A673 (cell line): ENCODE measurements at regions not wholly inside any gene's neighbourhood (a gene's known extent, or its start where the extent isn't known, plus 50 kb on each side); places are given as distances from the start of the nearest gene placed in this dataset.

Experiments used
- BruUV-seq: library from RNA; stranded (reverse); fragments of 400-500 nt; replicated peaks from 2 replicates; lab custom pipeline; 2021; lab: Mats Ljungman, UMichigan
- CTCF ChIA-PET: fragments of 300-600 bp; sonication (Branson Sonifier 250); formaldehyde crosslinking; loops from one replicate; lab custom pipeline; 2022; ENCODE audit warnings: antibody characterized with exemption; lab: Charles Lee
- POLR2A ChIA-PET: fragments of 300-600 bp; sonication (Branson Sonifier 250); formaldehyde crosslinking; loops from one replicate; lab custom pipeline; 2022; ENCODE audit warnings: antibody characterized with exemption; ENCODE audit not compliant: low non-redundant PET; lab: Charles Lee
- DNase-seq: peaks from one replicate; pipeline ENCODE4 v3.0.0-alpha.2; 2015; ENCODE audit warnings: low spot score
- H3K27ac ChIP-seq: fragments of 200-600 bp; sonication (generic); 2 replicates; pipeline ENCODE4 v1.5.1; 2016; ENCODE audit warnings: mixed run types, low read depth, mild to moderate bottlenecking, mixed read lengths, antibody characterized with exemption, low read length; ENCODE audit not compliant: poor library complexity, severe bottlenecking
- H3K27me3 ChIP-seq: fragments of 200-600 bp; sonication (generic); replicated peaks from 2 replicates; pipeline ENCODE4 v1.6.1; 2017; ENCODE audit warnings: mixed run types, low read depth, mild to moderate bottlenecking, mixed read lengths, antibody characterized with exemption, low read length; ENCODE audit not compliant: insufficient read depth, poor library complexity
- H3K36me3 ChIP-seq: fragments of 200-600 bp; sonication (generic); 2 replicates; pipeline ENCODE4 v1.6.1; 2016; ENCODE audit warnings: mixed run types, mild to moderate bottlenecking, mixed read lengths, antibody characterized with exemption, low read length; ENCODE audit not compliant: insufficient read depth, poor library complexity, severe bottlenecking
- H3K4me1 ChIP-seq: fragments of 200-600 bp; sonication (generic); 2 replicates; pipeline ENCODE4 v1.6.1; 2017; ENCODE audit warnings: mixed run types, mild to moderate bottlenecking, mixed read lengths, antibody characterized with exemption, low read length; ENCODE audit not compliant: insufficient read depth, poor library complexity, severe bottlenecking
- H3K4me3 ChIP-seq: fragments of 200-600 bp; sonication (generic); 2 replicates; pipeline ENCODE4 v1.5.1; 2016; ENCODE audit warnings: low read depth, mixed run types, mild to moderate bottlenecking, mixed read lengths, low read length; ENCODE audit not compliant: poor library complexity, severe bottlenecking
- H3K9me3 ChIP-seq: fragments of 200-600 bp; sonication (generic); 2 replicates; pipeline ENCODE4 v1.6.1; 2016; ENCODE audit warnings: mixed run types, low read depth, mild to moderate bottlenecking, mixed read lengths, antibody characterized with exemption, low read length; ENCODE audit not compliant: poor library complexity, severe bottlenecking
- CTCF ChIP-seq: fragments of 300-800, 200-600 bp; sonication (generic); conservative IDR thresholded peaks from 2 replicates; pipeline ENCODE4 v1.5.1; 2017; ENCODE audit warnings: low read depth, mild to moderate bottlenecking, antibody characterized with exemption, low read length, moderate library complexity, mixed read lengths
- EZH2 ChIP-seq: fragments of 200-600 bp; sonication (generic); IDR thresholded peaks from 2 replicates; pipeline ENCODE4 v1.6.1; 2017; ENCODE audit warnings: borderline replicate concordance, low read depth, mild to moderate bottlenecking, mixed read lengths, antibody characterized with exemption, low read length; ENCODE audit not compliant: poor library complexity, severe bottlenecking
- intact Hi-C: fragments of 100-400 bp; cut with micrococcal nuclease; formaldehyde crosslinking; loops from one replicate; pipeline ENCODE4 v1.10.0; 2022; ENCODE audit not compliant: unreplicated experiment

- Histone ChIP-seq H3K27me3 (no peaks in the 10 kb centered on the region), H3K27ac (no peak overlapping the region), H3K9me3 (no peaks in the 10 kb centered on the region), H3K4me1 (no peaks in the 10 kb centered on the region), H3K4me3 (no peak overlapping the region), H3K36me3 (no peaks in the 10 kb centered on the region)
- no TSS peak for BruUV-seq
- CTCF ChIA-PET, result no interaction called here
- POLR2A ChIA-PET, result no interaction called here
- no peak for DNase-seq
- no peak for TF ChIP-seq EZH2
- no peak for TF ChIP-seq CTCF
- intact Hi-C loops, result no loop called here
These were observed 107.5 kb downstream of the DCLK3 start for GRCh38 chr3:36656873-36657272.

- CTCF ChIA-PET, result no interaction called here
These were observed 111.3 kb downstream of the DCLK3 start for GRCh38 chr3:36653095-36653494.

GRCh38 chr3:36652104-36652503, 112.2 kb downstream of the DCLK3 start:
- CTCF ChIA-PET, result no interaction called here
- Histone ChIP-seq H3K27me3 (no peaks in the 10 kb centered on the region), H3K4me1 (peaks cover 11% of the 10 kb centered on the region), H3K4me3 (no peak overlapping the region), H3K9me3 (no peaks in the 10 kb centered on the region), H3K27ac (no peak overlapping the region), H3K36me3 (no peaks in the 10 kb centered on the region)
- no peak for DNase-seq
- no TSS peak for BruUV-seq
- POLR2A ChIA-PET, result no interaction called here
- TF ChIP-seq CTCF, result no peak
- no peak for TF ChIP-seq EZH2
- intact Hi-C loops, result no loop called here

More at GRCh38 chr3:36653095-36653494, 111.3 kb downstream of the DCLK3 start:
- intact Hi-C loops, result no loop called here
- Histone ChIP-seq H3K36me3 (no peaks in the 10 kb centered on the region), H3K9me3 (no peaks in the 10 kb centered on the region), H3K27ac (no peak overlapping the region), H3K4me3 (no peak overlapping the region), H3K27me3 (no peaks in the 10 kb centered on the region), H3K4me1 (peaks cover 8% of the 10 kb centered on the region)
- BruUV-seq, result no TSS peak
- DNase-seq, result no peak
- POLR2A ChIA-PET, result no interaction called here
- TF ChIP-seq CTCF (no peak), EZH2 (no peak)
